Endothelial cell (in vitro differentiated cells): ENCODE measurements at regions not wholly inside any gene's neighbourhood (a gene's known extent, or its start where the extent isn't known, plus 50 kb on each side); places are given as distances from the start of the nearest gene placed in this dataset.

Experiments used
- DNase-seq: peaks from one replicate; pipeline ENCODE4 v3.0.0; 2021; ENCODE audit warnings: low spot score
- H3K27ac Mint-ChIP-seq: one replicate; pipeline ENCODE4 v1.8.0; 2021; ENCODE audit warnings: mixed read lengths, inconsistent platforms; ENCODE audit not compliant: unreplicated experiment
- H3K27me3 Mint-ChIP-seq: one replicate; pipeline ENCODE4 v1.8.0; 2021; ENCODE audit warnings: mild to moderate bottlenecking, moderate library complexity, mixed read lengths, inconsistent platforms; ENCODE audit not compliant: unreplicated experiment
- H3K36me3 Mint-ChIP-seq: one replicate; pipeline ENCODE4 v1.8.0; 2021; ENCODE audit warnings: mild to moderate bottlenecking, low read depth, mixed read lengths, inconsistent platforms; ENCODE audit not compliant: unreplicated experiment
- H3K4me1 Mint-ChIP-seq: one replicate; pipeline ENCODE4 v1.8.0; 2021; ENCODE audit warnings: mild to moderate bottlenecking, mixed read lengths, inconsistent platforms; ENCODE audit not compliant: unreplicated experiment
- H3K4me3 Mint-ChIP-seq: one replicate; pipeline ENCODE4 v1.8.0; 2021; ENCODE audit warnings: mild to moderate bottlenecking, mixed read lengths, inconsistent platforms; ENCODE audit not compliant: unreplicated experiment
- H3K9me3 Mint-ChIP-seq: one replicate; pipeline ENCODE4 v1.8.0; 2021; ENCODE audit warnings: mixed read lengths, inconsistent platforms; ENCODE audit not compliant: unreplicated experiment
- CTCF ChIP-seq: fragments of 200-600 bp; sonication (generic); IDR thresholded peaks from one replicate; pipeline ENCODE4 v1.5.0; 2021; ENCODE audit warnings: antibody characterized with exemption; ENCODE audit not compliant: unreplicated experiment

GRCh38 chr16:35747658-35748455 lies 2288.4 kb downstream of the TP53TG3F start:
- Mint-ChIP-seq H3K4me1 (no peaks in the 10 kb centered on the region), H3K4me3 (no peak overlapping the region), H3K27ac (no peak overlapping the region), H3K36me3 (peaks cover 14% of the 10 kb centered on the region), H3K27me3 (peaks cover 14% of the 10 kb centered on the region), H3K9me3 (peaks cover 27% of the 10 kb centered on the region)
- DNase-seq, result no peak
- TF ChIP-seq CTCF, result no peak

GRCh38 chr16:35748621-35749252 lies 2289.3 kb downstream of the TP53TG3F start:
- H3K4me3 Mint-ChIP-seq, result no peak overlapping the region
- H3K9me3 Mint-ChIP-seq, result peaks cover 29% of the 10 kb centered on the region
- H3K27me3 Mint-ChIP-seq, result peaks cover 14% of the 10 kb centered on the region
- peaks cover 14% of the 10 kb centered on the region for H3K36me3 Mint-ChIP-seq
- H3K4me1 Mint-ChIP-seq, result no peaks in the 10 kb centered on the region
- H3K27ac Mint-ChIP-seq, result no peak overlapping the region
- TF ChIP-seq CTCF, result no peak
- no peak for DNase-seq

- no peak for DNase-seq
- H3K27ac Mint-ChIP-seq, result no peak overlapping the region
- H3K4me1 Mint-ChIP-seq, result no peaks in the 10 kb centered on the region
- no peak for TF ChIP-seq CTCF
- H3K4me3 Mint-ChIP-seq, result no peak overlapping the region
- peaks cover 22% of the 10 kb centered on the region for H3K9me3 Mint-ChIP-seq
- H3K36me3 Mint-ChIP-seq, result peaks cover 11% of the 10 kb centered on the region
- H3K27me3 Mint-ChIP-seq, result peaks cover 12% of the 10 kb centered on the region
Observed at GRCh38 chr16:35749253-35750141, 2290.1 kb downstream of the TP53TG3F start.

- no peaks in the 10 kb centered on the region for H3K4me1 Mint-ChIP-seq
- DNase-seq, result no peak
- peaks cover 5% of the 10 kb centered on the region for H3K36me3 Mint-ChIP-seq
- H3K9me3 Mint-ChIP-seq, result peaks cover 18% of the 10 kb centered on the region
- TF ChIP-seq CTCF, result no peak
- no peak overlapping the region for H3K27ac Mint-ChIP-seq
- H3K27me3 Mint-ChIP-seq, result peaks cover 10% of the 10 kb centered on the region
- H3K4me3 Mint-ChIP-seq, result no peak overlapping the region
Observed at GRCh38 chr16:35750157-35750689, 2290.8 kb downstream of the TP53TG3F start.
